Esophagus squamous epithelium (tissue), 5 donors: ENCODE measurements at regions not wholly inside any gene's neighbourhood (a gene's known extent, or its start where the extent isn't known, plus 50 kb on each side); places are given as distances from the start of the nearest gene placed in this dataset.

Source experiments
- DNase-seq: peaks from one replicate; lab custom pipeline; 2025; lab: John Stamatoyannopoulos, UW
- H3K27ac ChIP-seq, 4 donors: fragments of 200-600 bp; sonication (generic); one replicate each; pipeline ENCODE4 v1.5.1; 2016 to 2019; ENCODE audit warnings: mild to moderate bottlenecking in 1 of 4
- H3K27me3 ChIP-seq, 4 donors: fragments of 200-600 bp; sonication (generic); 1 replicate in 3 of 4; 2 replicates in 1 of 4; pipeline versions ENCODE4 v1.5.1 to v1.6.0; 2017 to 2021; ENCODE audit warnings: antibody characterized with exemption in 1 of 4
- H3K36me3 ChIP-seq, 3 donors: fragments of 200-600 bp; sonication (generic); one replicate each; pipeline ENCODE4 v1.5.1; 2016 to 2019
- H3K4me1 ChIP-seq, 3 donors: fragments of 200-600 bp; sonication (generic); one replicate each; pipeline ENCODE4 v1.5.1; 2017 to 2019
- H3K4me3 ChIP-seq, 4 donors: fragments of 200-600 bp; sonication (generic); 1 replicate in 3 of 4; 2 replicates in 1 of 4; pipeline ENCODE4 v1.5.1; 2016 to 2019; ENCODE audit warnings: mild to moderate bottlenecking in 2 of 4, moderate library complexity in 1 of 4
- H3K9me3 ChIP-seq, 3 donors: fragments of 200-600 bp; sonication (generic); one replicate each; pipeline ENCODE4 v1.5.1; 2016 to 2019
- CTCF ChIP-seq, 6 experiments: fragments of 450-650 bp in 4 of 6; fragments of 200-600 bp in 2 of 6; sonication (generic) in 2 of 6; IDR thresholded peaks; one replicate each; pipeline ENCODE4 v1.5.1; 2016 to 2019; ENCODE audit warnings: antibody characterized with exemption in 6 of 6, mild to moderate bottlenecking in 4 of 6, moderate library complexity in 4 of 6
- POLR2A ChIP-seq, 4 donors: fragments of 450-650 bp; IDR thresholded peaks; one replicate each; pipeline ENCODE4 v1.6.1; 2017; ENCODE audit warnings: antibody characterized with exemption in 4 of 4, mild to moderate bottlenecking in 4 of 4, moderate library complexity in 3 of 4
- WGBS, 2 donors: methylation state at CpG; one replicate each; pipeline ENCODE4 v1.1.5; 2018; 5-methylcytosine and 5-hydroxymethylcytosine counted together
- intact Hi-C: fragments of 100-400 bp; cut with DNase I; formaldehyde crosslinking; loops from one replicate; pipeline ENCODE4 v1.15.0; 2022
- donor health status: DM: yes; HTN: yes; CAD: no.

- no peak overlapping the region for H3K4me3 ChIP-seq
- intact Hi-C loops: no loop called here
- H3K27ac ChIP-seq: no peak overlapping the region
- H3K27me3 ChIP-seq: no peaks in the 10 kb centered on the region
- H3K4me1 ChIP-seq: peaks cover 0 to 8% (median 0%) of the 10 kb centered on the region in 3 donors
- no peak for DNase-seq
- H3K36me3 ChIP-seq: no peaks in the 10 kb centered on the region
- 93 to 95% methylated on average over 2 of the region's 2 CpGs for WGBS, 2 donors
- TF ChIP-seq CTCF (IDR thresholded peaks at IDR 0.05) (no peak), POLR2A (IDR thresholded peaks at IDR 0.05) (no peak)
- no peaks in the 10 kb centered on the region for H3K9me3 ChIP-seq
These were observed 69.9 kb upstream of the TP63 start for GRCh38 chr3:189561256-189561655.

GRCh38 chr3:189563853-189564563 lies 67.2 kb upstream of the TP63 start:
- Histone ChIP-seq H3K9me3 (no peaks in the 10 kb centered on the region), H3K36me3 (no peaks in the 10 kb centered on the region), H3K4me1 (peaks cover 0 to 8% (median 0%) of the 10 kb centered on the region in 3 donors), H3K27ac (no peak overlapping the region), H3K27me3 (no peaks in the 10 kb centered on the region), H3K4me3 (no peak overlapping the region)
- 34 to 47% methylated on average over 6 of the region's 6 CpGs for WGBS, 2 donors
- TF ChIP-seq POLR2A (IDR thresholded peaks at IDR 0.05) (no peak), CTCF (IDR thresholded peaks at IDR 0.05) (peak in 1 of 6 experiments; percentile 16)
- DNase-seq: no peak
- intact Hi-C loops: no loop called here

- Histone ChIP-seq H3K36me3 (no peaks in the 10 kb centered on the region), H3K27ac (no peak overlapping the region), H3K9me3 (no peaks in the 10 kb centered on the region), H3K4me1 (peaks cover 0 to 8% (median 0%) of the 10 kb centered on the region in 3 donors), H3K27me3 (no peaks in the 10 kb centered on the region), H3K4me3 (no peak overlapping the region)
- intact Hi-C loops: no loop called here
- no peak for TF ChIP-seq CTCF (IDR thresholded peaks at IDR 0.05)
- TF ChIP-seq POLR2A (IDR thresholded peaks at IDR 0.05): no peak
- 33 to 66% methylated on average over 1 to 2 of the region's 2 CpGs for WGBS, 2 donors
- DNase-seq: no peak
These were observed 64.5 kb upstream of the TP63 start for GRCh38 chr3:189566550-189567130.

GRCh38 chr3:189567322-189567721 lies 63.9 kb upstream of the TP63 start:
- no peak overlapping the region for H3K27ac ChIP-seq

More at GRCh38 chr3:189567322-189567721, 63.9 kb upstream of the TP63 start:
- Histone ChIP-seq H3K36me3 (no peaks in the 10 kb centered on the region), H3K27me3 (no peaks in the 10 kb centered on the region), H3K4me1 (peaks cover 0 to 12% (median 0%) of the 10 kb centered on the region in 3 donors), H3K4me3 (no peak overlapping the region), H3K9me3 (no peaks in the 10 kb centered on the region)
- intact Hi-C loops: no loop called here
- no peak for DNase-seq
- TF ChIP-seq CTCF (IDR thresholded peaks at IDR 0.05) (no peak), POLR2A (IDR thresholded peaks at IDR 0.05) (no peak)
- 83 to 89% methylated on average over 2 of the region's 2 CpGs for WGBS, 2 donors
